ENCODE measurements at regions not wholly inside any gene's neighbourhood (a gene's known extent, or its start where the extent isn't known, plus 50 kb on each side); places are given as distances from the start of the nearest gene placed in this dataset.

GRCh38 chr1:191875994-191876393 lies 282.3 kb upstream of the RGS18 start:
- TF ChIP-seq, protein P1, sequence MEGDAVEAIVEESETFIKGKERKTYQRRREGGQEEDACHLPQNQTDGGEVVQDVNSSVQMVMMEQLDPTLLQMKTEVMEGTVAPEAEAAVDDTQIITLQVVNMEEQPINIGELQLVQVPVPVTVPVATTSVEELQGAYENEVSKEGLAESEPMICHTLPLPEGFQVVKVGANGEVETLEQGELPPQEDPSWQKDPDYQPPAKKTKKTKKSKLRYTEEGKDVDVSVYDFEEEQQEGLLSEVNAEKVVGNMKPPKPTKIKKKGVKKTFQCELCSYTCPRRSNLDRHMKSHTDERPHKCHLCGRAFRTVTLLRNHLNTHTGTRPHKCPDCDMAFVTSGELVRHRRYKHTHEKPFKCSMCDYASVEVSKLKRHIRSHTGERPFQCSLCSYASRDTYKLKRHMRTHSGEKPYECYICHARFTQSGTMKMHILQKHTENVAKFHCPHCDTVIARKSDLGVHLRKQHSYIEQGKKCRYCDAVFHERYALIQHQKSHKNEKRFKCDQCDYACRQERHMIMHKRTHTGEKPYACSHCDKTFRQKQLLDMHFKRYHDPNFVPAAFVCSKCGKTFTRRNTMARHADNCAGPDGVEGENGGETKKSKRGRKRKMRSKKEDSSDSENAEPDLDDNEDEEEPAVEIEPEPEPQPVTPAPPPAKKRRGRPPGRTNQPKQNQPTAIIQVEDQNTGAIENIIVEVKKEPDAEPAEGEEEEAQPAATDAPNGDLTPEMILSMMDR (IDR thresholded peaks at IDR 0.05) = no peak
- TF ChIP-seq POLR2A (IDR thresholded peaks at IDR 0.05) = no peak
